Common myeloid progenitor, CD34-positive (primary cell): ENCODE measurements at regions not wholly inside any gene's neighbourhood (a gene's known extent, or its start where the extent isn't known, plus 50 kb on each side); places are given as distances from the start of the nearest gene placed in this dataset.
"Not testable (repeated sequence)": the region's sequence is repeated elsewhere in the genome, so short reads cannot be mapped to it uniquely, and the experiment has no call there.

ENCODE experiments used
- CTCF ChIA-PET: fragments of 350-600 bp; sonication (Branson Sonifier 250); formaldehyde crosslinking; loops from one replicate; lab custom pipeline; 2021; ENCODE audit warnings: antibody characterized with exemption; lab: Charles Lee
- POLR2A ChIA-PET: fragments of 350-600 bp; sonication (Branson Sonifier 250); formaldehyde crosslinking; loops from one replicate; lab custom pipeline; 2021; ENCODE audit warnings: antibody characterized with exemption; lab: Charles Lee
- DNase-seq, 3 donors: peaks; one replicate each; pipeline versions ENCODE4 v3.0.0 to v3.0.0-alpha.2; 2013
- H3K27ac ChIP-seq, 2 experiments: 1 replicate in 1 of 2; 2 replicates in 1 of 2; pipeline ENCODE4 v1.7.0; 2013; ENCODE audit warnings: inconsistent platforms in 2 of 2, low read length in 2 of 2, mild to moderate bottlenecking in 2 of 2, low read depth in 1 of 2, moderate library complexity in 1 of 2; ENCODE audit not compliant: severe bottlenecking in 2 of 2, insufficient read depth in 1 of 2, poor library complexity in 1 of 2
- H3K27me3 ChIP-seq, 5 experiments: replicated peaks in 2 of 5; 1 replicate in 3 of 5; 2 replicates in 2 of 5; pipeline versions ENCODE4 v1.6.1 to v1.7.0; 2013; ENCODE audit warnings: low read length in 4 of 5, mild to moderate bottlenecking in 2 of 5, moderate library complexity in 2 of 5, inconsistent platforms in 1 of 5; ENCODE audit not compliant: insufficient read depth in 5 of 5, control insufficient read depth in 4 of 5
- H3K36me3 ChIP-seq, 4 experiments: 1 replicate in 2 of 4; 2 replicates in 2 of 4; pipeline versions ENCODE4 v1.6.1 to v1.7.0; 2013; ENCODE audit warnings: low read length in 3 of 4, control low read depth in 1 of 4, mild to moderate bottlenecking in 1 of 4; ENCODE audit not compliant: control insufficient read depth in 4 of 4, insufficient read depth in 4 of 4
- H3K4me1 ChIP-seq, 4 experiments: 1 replicate in 3 of 4; 2 replicates in 1 of 4; pipeline versions ENCODE4 v1.6.1 to v1.7.1; 2013; ENCODE audit warnings: low read length in 3 of 4, mild to moderate bottlenecking in 3 of 4, control low read depth in 1 of 4, inconsistent platforms in 1 of 4, moderate library complexity in 1 of 4; ENCODE audit not compliant: control insufficient read depth in 4 of 4, insufficient read depth in 4 of 4; ENCODE audit errors: control extremely low read depth in 1 of 4
- H3K4me3 ChIP-seq, 7 experiments: 1 replicate in 4 of 7; 2 replicates in 3 of 7; pipeline versions ENCODE4 v1.5.1 to v1.7.0; 2013; ENCODE audit warnings: mild to moderate bottlenecking in 7 of 7, low read length in 6 of 7, moderate library complexity in 6 of 7, inconsistent platforms in 2 of 7, low read depth in 2 of 7, control low read depth in 1 of 7; ENCODE audit not compliant: insufficient read depth in 4 of 7, control insufficient read depth in 1 of 7; ENCODE audit errors: extremely low read depth in 1 of 7
- H3K9me3 ChIP-seq, 5 experiments: 1 replicate in 4 of 5; 2 replicates in 1 of 5; pipeline versions ENCODE4 v1.6.1 to v1.7.1; 2013; ENCODE audit warnings: low read length in 4 of 5, mild to moderate bottlenecking in 2 of 5, inconsistent platforms in 1 of 5, low read depth in 1 of 5, moderate library complexity in 1 of 5; ENCODE audit not compliant: control insufficient read depth in 4 of 5, insufficient read depth in 2 of 5; ENCODE audit errors: control extremely low read depth in 1 of 5
- WGBS: methylation state at CpG from one replicate; pipeline ENCODE4 v1.1.5; 2013; ENCODE audit not compliant: insufficient coverage; 5-methylcytosine and 5-hydroxymethylcytosine counted together

DNA sequence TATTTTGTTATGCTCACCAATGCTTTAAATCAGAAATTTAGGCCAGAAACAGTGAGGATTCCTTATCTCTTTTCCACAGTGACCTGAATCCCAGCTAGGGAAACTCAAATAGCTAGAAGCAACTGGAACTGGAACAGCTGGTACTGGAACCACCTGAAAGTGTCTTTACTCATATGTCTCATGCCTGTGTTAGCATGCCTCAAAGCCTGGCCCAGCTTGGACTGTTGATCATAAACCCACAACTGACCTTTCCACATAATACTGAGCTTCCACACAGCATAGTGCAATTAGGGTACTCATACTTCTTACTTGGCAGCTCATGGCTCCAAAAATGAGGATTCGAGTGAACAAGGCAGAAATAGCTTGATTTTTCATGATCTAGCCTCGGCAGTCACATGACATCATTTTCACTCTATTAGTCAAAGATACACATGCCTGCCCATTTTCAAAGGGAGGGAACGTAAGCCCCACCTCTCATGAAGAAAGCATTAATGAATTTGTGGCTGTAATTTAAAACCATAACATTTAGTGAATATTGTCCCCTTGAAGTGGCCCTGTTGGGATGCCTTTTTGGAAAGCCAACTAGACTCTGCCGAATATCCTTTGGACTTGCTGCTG lies 80.8 kb upstream of the ACSL1 start:
- Histone ChIP-seq H3K9me3 (peaks cover 0 to 8% (median 1%) of the 10 kb centered on the region in 5 experiments), H3K4me1 (peaks cover 0 to 4% (median under 1%) of the 10 kb centered on the region in 4 experiments), H3K36me3 (no peaks in the 10 kb centered on the region), H3K27me3 (no peaks in the 10 kb centered on the region), H3K27ac (no peak overlapping the region), H3K4me3 (no peak overlapping the region)
- no peak for DNase-seq
- ChIA-PET POLR2A (no interaction called here), CTCF (interaction anchor here (1.0 to 1.3 kb wide), 4 partner anchors 9 to 161 kb away, joined by 3 to 4 read pairs (median 3); no protein-coding TSS in a partner anchor)
- 100% methylated on average over 2 of the region's 4 CpGs for WGBS

- ChIA-PET POLR2A (no interaction called here), CTCF (interaction anchor here (1.0 to 1.2 kb wide), 2 partner anchors 20 to 23 kb away, joined by 3 read pairs; no protein-coding TSS in a partner anchor)
- no peaks in the 10 kb centered on the region for H3K36me3 ChIP-seq
- peak in 1 of 3 donors; percentile 19 for DNase-seq
- H3K27ac ChIP-seq = no peak overlapping the region
- H3K27me3 ChIP-seq = no peaks in the 10 kb centered on the region
- peaks cover 0 to 14% (median 7%) of the 10 kb centered on the region in 5 experiments for H3K9me3 ChIP-seq
- WGBS = 100% methylated on average over 1 of the region's 1 CpG
- H3K4me1 ChIP-seq = peaks cover 0 to 4% (median under 1%) of the 10 kb centered on the region in 4 experiments
- H3K4me3 ChIP-seq = no peak overlapping the region
These were observed 81.4 kb upstream of the ACSL1 start for GRCh38 chr4:184907216-184907615.

DNA sequence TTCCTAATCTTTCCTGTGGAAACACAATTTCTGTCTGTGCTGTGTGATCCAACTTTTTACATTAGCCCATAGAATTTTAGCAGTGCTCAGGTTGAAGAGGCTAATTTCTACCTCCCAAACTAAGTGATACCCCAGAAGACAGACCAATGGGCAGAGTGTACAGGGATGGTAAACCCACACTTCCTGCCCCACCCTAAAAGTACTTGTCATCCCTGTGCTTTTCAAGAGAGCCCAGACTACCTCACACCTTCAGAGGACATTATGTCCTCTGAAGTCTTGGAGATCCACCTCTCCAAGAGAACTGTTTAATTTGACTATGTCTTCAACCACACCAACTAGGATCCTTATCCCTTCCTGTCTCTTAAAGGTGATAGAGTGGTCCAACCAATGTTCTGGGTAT lies 82.0 kb upstream of the ACSL1 start:
- Histone ChIP-seq H3K9me3 (peaks cover 0 to 20% (median 13%) of the 10 kb centered on the region in 5 experiments), H3K4me3 (no peak overlapping the region), H3K4me1 (peaks cover 0 to 4% (median under 1%) of the 10 kb centered on the region in 4 experiments), H3K27ac (no peak overlapping the region), H3K27me3 (no peaks in the 10 kb centered on the region), H3K36me3 (no peaks in the 10 kb centered on the region)
- CTCF ChIA-PET = no interaction called here
- POLR2A ChIA-PET = no interaction called here
- DNase-seq = no peak

DNA sequence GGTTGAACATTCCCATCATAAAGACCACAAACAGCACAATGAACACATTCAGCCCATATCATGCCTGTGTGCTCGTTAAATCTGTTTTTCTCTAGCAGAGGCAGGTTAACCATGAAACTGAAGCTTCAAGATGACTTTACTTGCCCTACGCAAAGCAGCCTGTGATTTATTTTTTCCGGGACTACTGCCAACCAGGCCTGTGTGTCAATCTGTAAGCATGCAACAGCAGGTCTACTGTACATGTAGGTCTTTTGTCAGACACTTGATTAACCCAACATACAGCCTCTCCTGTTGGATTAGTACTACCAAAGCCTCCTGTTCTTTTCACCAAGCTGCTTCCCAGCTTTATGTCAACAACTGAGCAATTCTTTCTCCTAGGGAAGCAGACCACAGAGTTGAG lies 85.5 kb upstream of the ACSL1 start:
- ChIA-PET CTCF (interaction anchor here (1.1 kb wide), 1 partner anchor 18 kb away, joined by 3 read pairs; no protein-coding TSS in a partner anchor), POLR2A (interaction anchor here (0.5 to 0.6 kb wide), 2 partner anchors 67 to 332 kb away, joined by 3 read pairs; no protein-coding TSS in a partner anchor)
- no peak for DNase-seq
- Histone ChIP-seq H3K36me3 (no peaks in the 10 kb centered on the region), H3K4me1 (peaks cover 0 to 4% (median under 1%) of the 10 kb centered on the region in 4 experiments), H3K27me3 (no peaks in the 10 kb centered on the region), H3K4me3 (no peak overlapping the region), H3K9me3 (peaks cover 0 to 30% (median 19%) of the 10 kb centered on the region in 5 experiments), H3K27ac (no peak overlapping the region)
- WGBS = 60% methylated on average over 3 of the region's 3 CpGs

DNA sequence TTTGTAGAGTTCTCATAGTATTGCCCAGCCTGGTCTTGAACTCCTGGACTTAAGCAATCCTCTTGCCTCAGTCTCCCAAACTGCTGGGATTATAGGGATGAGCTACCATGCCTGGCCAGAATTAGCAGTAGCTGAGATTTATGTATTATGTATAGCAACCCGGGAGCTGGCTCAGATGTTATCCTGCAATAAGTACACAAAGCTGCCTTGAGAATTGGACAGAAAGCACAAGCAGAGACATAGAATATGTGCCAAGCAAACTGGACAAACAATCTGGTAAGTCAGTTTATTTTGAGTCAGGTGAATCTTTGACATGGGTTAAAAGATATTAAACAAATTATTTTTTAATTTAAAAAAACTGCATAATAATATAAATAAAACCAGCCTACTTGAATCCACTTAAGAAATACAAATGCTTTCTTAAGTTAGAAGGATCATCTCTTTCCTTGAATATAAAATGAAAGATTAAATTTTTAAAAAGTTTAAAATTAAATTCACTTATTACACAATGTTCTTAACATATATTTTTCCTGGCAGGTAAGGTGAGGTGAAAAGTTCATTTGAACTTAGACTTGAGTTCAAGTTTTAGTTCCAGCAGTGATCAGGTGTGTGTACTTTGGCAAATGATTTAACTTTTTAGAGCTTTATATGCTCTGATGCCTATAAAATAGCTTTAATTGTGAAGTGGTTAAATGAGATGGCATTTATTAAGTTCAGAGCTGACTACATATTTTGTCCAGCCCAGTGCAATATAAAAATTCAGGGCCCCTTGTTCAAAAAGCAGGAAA lies 87.8 kb upstream of the ACSL1 start:
- H3K4me1 ChIP-seq = no peaks in the 10 kb centered on the region
- POLR2A ChIA-PET = no interaction called here
- 91% methylated on average over 1 of the region's 1 CpG for WGBS
- no peak overlapping the region for H3K27ac ChIP-seq
- no peaks in the 10 kb centered on the region for H3K36me3 ChIP-seq
- no peak overlapping the region for H3K4me3 ChIP-seq
- CTCF ChIA-PET = interaction anchor here (0.7 to 1.2 kb wide), 3 partner anchors 23 to 98 kb away, joined by 3 read pairs; no protein-coding TSS in a partner anchor
- no peaks in the 10 kb centered on the region for H3K27me3 ChIP-seq
- H3K9me3 ChIP-seq = peaks cover 1 to 32% (median 19%) of the 10 kb centered on the region in 5 experiments
- DNase-seq = no peak

GRCh38 chr4:184918799-184919198 lies 93.0 kb upstream of the ACSL1 start:
- H3K36me3 ChIP-seq, H3K27me3 ChIP-seq, H3K4me3 ChIP-seq, H3K4me1 ChIP-seq, POLR2A ChIA-PET, H3K27ac ChIP-seq, CTCF ChIA-PET: not testable (repeated sequence)
- H3K9me3 ChIP-seq = peaks cover 2 to 15% (median 5%) of the 10 kb centered on the region in 5 experiments
- peak in 2 of 3 donors; percentile 18 to 31 for DNase-seq
- no CpG with 5 or more reads among the region's 3 CpGs for WGBS

GRCh38 chr4:184921456-184921855 lies 95.7 kb upstream of the ACSL1 start:
- DNase-seq = no peak
- 100% methylated on average over 3 of the region's 4 CpGs for WGBS
- no peaks in the 10 kb centered on the region for H3K27me3 ChIP-seq
- CTCF ChIA-PET = no interaction called here
- H3K9me3 ChIP-seq = peaks cover 0 to 10% (median 3%) of the 10 kb centered on the region in 5 experiments
- POLR2A ChIA-PET = no interaction called here
- no peak overlapping the region for H3K27ac ChIP-seq
- H3K4me1 ChIP-seq = peaks cover 0 to 3% (median 0%) of the 10 kb centered on the region in 4 experiments
- no peak overlapping the region for H3K4me3 ChIP-seq
- no peaks in the 10 kb centered on the region for H3K36me3 ChIP-seq
